GM23338 (cell line): ENCODE measurements at regions not wholly inside any gene's neighbourhood (a gene's known extent, or its start where the extent isn't known, plus 50 kb on each side); places are given as distances from the start of the nearest gene placed in this dataset.

Experiments
- ATAC-seq: fragments of 200-7000 bp; cut with Tn5 transposase; 3 replicates; pipeline ENCODE4 v1.9.1; 2020
- DNase-seq: peaks from one replicate; pipeline ENCODE4 v3.0.0-alpha.2; 2015; ENCODE audit warnings: low spot score
- H2AFZ ChIP-seq: fragments of 200-600 bp; sonication (generic); 2 replicates; pipeline ENCODE4 v1.8.0; 2016; ENCODE audit warnings: antibody characterized with exemption, mild to moderate bottlenecking, moderate library complexity
- H3F3A ChIP-seq: fragments of 200-600 bp; sonication (generic); replicated peaks from 2 replicates; pipeline ENCODE4 v1.8.0; 2017; ENCODE audit warnings: antibody characterized with exemption, mixed run types, low read depth
- H3K27ac ChIP-seq: fragments of 200-600 bp; sonication (generic); 2 replicates; pipeline ENCODE4 v1.6.1; 2016; ENCODE audit warnings: low read depth
- H3K27me3 ChIP-seq: fragments of 200-600 bp; sonication (generic); 2 replicates; pipeline ENCODE4 v1.8.0; 2016; ENCODE audit warnings: mild to moderate bottlenecking, mixed run types, moderate library complexity; ENCODE audit not compliant: insufficient read depth
- H3K36me3 ChIP-seq: fragments of 200-600 bp; sonication (generic); 2 replicates; pipeline ENCODE4 v1.8.0; 2016; ENCODE audit warnings: mild to moderate bottlenecking; ENCODE audit not compliant: insufficient read depth
- H3K4me1 ChIP-seq: fragments of 200-600 bp; sonication (generic); 2 replicates; pipeline ENCODE4 v1.8.0; 2016; ENCODE audit warnings: mild to moderate bottlenecking, moderate library complexity; ENCODE audit not compliant: insufficient read depth
- H3K4me2 ChIP-seq: fragments of 200-600 bp; sonication (generic); 2 replicates; pipeline ENCODE4 v1.7.1; 2017; ENCODE audit warnings: mixed run types
- H3K4me3 ChIP-seq: fragments of 200-600 bp; sonication (generic); 2 replicates; pipeline ENCODE4 v1.6.1; 2016; ENCODE audit warnings: mixed run types
- H3K79me2 ChIP-seq: fragments of 200-600 bp; sonication (generic); replicated peaks from 2 replicates; pipeline ENCODE4 v1.8.0; 2017; ENCODE audit warnings: mild to moderate bottlenecking; ENCODE audit not compliant: insufficient read depth
- H3K9me2 ChIP-seq: fragments of 200-600 bp; sonication (generic); 2 replicates; pipeline ENCODE4 v1.8.0; 2017; ENCODE audit not compliant: insufficient read depth
- H4K20me1 ChIP-seq: fragments of 200-600 bp; sonication (generic); replicated peaks from 2 replicates; pipeline ENCODE4 v1.8.0; 2017; ENCODE audit warnings: mild to moderate bottlenecking; ENCODE audit not compliant: insufficient read depth
- H3K27ac Mint-ChIP-seq: 2 replicates; pipeline ENCODE4 v1.8.0; 2020; ENCODE audit warnings: inconsistent platforms, mild to moderate bottlenecking, moderate library complexity, mixed read lengths
- H3K27me3 Mint-ChIP-seq: 3 replicates; pipeline ENCODE4 v1.8.0; 2022; ENCODE audit warnings: low read depth, mild to moderate bottlenecking, moderate library complexity, mixed read lengths, inconsistent platforms; ENCODE audit not compliant: insufficient read depth, poor library complexity
- H3K36me3 Mint-ChIP-seq: 3 replicates; pipeline ENCODE4 v1.8.0; 2021; ENCODE audit warnings: low read depth, mild to moderate bottlenecking, inconsistent platforms, moderate library complexity, mixed read lengths
- H3K4me1 Mint-ChIP-seq: 3 replicates; pipeline ENCODE4 v1.8.0; 2020; ENCODE audit warnings: mild to moderate bottlenecking, inconsistent platforms, mixed read lengths
- H3K4me3 Mint-ChIP-seq: 3 replicates; pipeline ENCODE4 v1.8.0; 2021; ENCODE audit warnings: moderate library complexity, mild to moderate bottlenecking, inconsistent platforms, mixed read lengths
- H3K9me3 Mint-ChIP-seq: 3 replicates; pipeline ENCODE4 v1.8.0; 2020; ENCODE audit warnings: moderate library complexity, mild to moderate bottlenecking, inconsistent platforms, mixed read lengths
- ETS1 ChIP-seq: IDR thresholded peaks from 2 replicates; pipeline ENCODE4 v1.6.1; 2016; ENCODE audit warnings: antibody characterized with exemption
- EZH2 ChIP-seq: fragments of 200-600 bp; sonication (generic); IDR thresholded peaks from one replicate; pipeline ENCODE4 v1.8.0; 2017; ENCODE audit warnings: antibody characterized with exemption, mild to moderate bottlenecking, low read depth; ENCODE audit not compliant: unreplicated experiment
- EZH2phosphoT487 ChIP-seq: fragments of 200-600 bp; sonication (generic); IDR thresholded peaks from one replicate; pipeline ENCODE4 v1.8.1; 2018; ENCODE audit warnings: antibody characterized with exemption; ENCODE audit not compliant: unreplicated experiment
- JUNB ChIP-seq: IDR thresholded peaks from one replicate; pipeline ENCODE4 v1.6.1; 2016; ENCODE audit warnings: antibody characterized with exemption; ENCODE audit not compliant: unreplicated experiment
- NANOG ChIP-seq: IDR thresholded peaks from 2 replicates; pipeline ENCODE4 v1.6.1; 2016; ENCODE audit warnings: antibody characterized with exemption, borderline replicate concordance
- POLR2AphosphoS5 ChIP-seq: IDR thresholded peaks from 2 replicates; pipeline ENCODE4 v1.6.1; 2016; ENCODE audit warnings: antibody characterized with exemption, low read depth
- STAT1 ChIP-seq: IDR thresholded peaks from one replicate; pipeline ENCODE4 v1.6.1; 2016; ENCODE audit warnings: antibody characterized with exemption; ENCODE audit not compliant: unreplicated experiment
- ZNF114 ChIP-seq: fragments of 250-450 bp; sonication (Bioruptor Pico); IDR thresholded peaks from 2 replicates; pipeline ENCODE4 v1.5.0; 2020; ENCODE audit warnings: mild to moderate bottlenecking, moderate library complexity
- ZNF462 ChIP-seq: fragments of 250-450 bp; sonication (Bioruptor Pico); IDR thresholded peaks from 2 replicates; pipeline ENCODE4 v1.5.0; 2020; ENCODE audit warnings: mild to moderate bottlenecking, moderate library complexity
- TF ChIP-seq, protein P1 (sequence below), 2 experiments: fragments of 200-600 bp in 1 of 2; sonication (generic) in 1 of 2; conservative IDR thresholded peaks; 2 replicates each; pipeline versions ENCODE4 v1.5.1 to v1.6.1; 2016 to 2017; ENCODE audit warnings: antibody characterized with exemption in 2 of 2, low read depth in 2 of 2, mild to moderate bottlenecking in 2 of 2, moderate library complexity in 1 of 2

DNA sequence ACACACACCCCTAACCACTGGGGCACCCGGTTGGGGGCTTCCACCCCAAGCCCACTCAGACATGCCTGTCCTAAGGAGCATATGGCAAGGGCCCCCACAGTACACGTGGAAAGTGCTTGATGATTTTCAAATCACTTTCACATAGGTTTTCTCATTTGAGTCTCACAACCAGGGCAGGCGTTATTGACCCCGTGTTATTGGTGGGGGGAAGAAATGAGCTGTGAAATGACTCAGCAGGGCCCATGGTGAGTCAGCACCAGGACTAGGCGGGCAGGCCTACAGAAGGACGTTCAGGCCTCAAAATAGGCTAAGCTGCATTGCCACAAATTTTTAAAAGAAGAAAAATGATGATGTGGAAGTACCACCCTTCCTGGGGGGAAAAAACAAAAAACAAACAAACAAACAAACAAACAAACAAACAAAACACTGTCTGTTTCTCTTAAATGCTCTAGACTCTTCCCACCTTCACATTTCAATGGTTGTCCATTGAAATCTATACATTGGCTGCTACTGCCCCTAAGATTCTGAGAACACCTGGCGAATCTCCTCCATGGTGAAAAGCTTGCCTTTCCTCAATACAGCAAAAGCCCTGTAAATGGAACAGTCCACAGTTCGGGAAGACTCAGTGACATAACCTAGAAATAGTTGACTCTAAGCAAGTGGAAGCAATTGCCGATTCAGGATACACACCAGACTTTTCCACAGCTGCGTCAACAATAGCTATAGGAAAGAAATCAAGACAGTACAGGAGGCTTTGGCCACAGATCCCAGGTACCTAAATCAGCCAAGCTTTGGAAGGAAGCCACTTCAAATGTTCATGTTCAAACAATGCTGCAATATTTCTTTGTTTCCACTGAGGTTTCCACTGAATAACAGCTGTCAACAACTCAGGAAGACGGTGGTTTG is 234.7 kb downstream of the TOMM20 start:
- H2AFZ ChIP-seq, result no peak overlapping the region
- ATAC-seq, result no peak
- H3K4me1 Mint-ChIP-seq, result peaks cover 4% of the 10 kb centered on the region; the same call in 2 of the 3 replicates

DNA sequence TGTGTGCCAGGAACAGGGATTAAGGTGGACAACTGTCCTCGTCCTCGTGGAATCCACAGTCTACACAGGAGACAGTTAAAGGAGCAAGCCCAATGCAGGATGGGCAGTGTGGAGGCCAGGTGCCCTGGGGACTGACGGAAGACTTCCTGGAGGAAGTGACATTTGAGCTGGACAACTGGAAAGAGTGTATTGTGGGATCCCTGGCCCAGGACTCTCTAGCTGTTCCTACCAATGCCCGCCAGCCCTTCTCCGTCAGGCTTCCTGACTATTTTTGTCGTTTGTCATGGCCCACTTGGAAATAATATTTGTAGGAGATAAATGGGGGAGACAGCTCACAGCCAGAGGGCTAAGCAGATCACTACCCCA is 235.3 kb downstream of the TOMM20 start:
- ATAC-seq (no peak), DNase-seq (no peak)
- Histone ChIP-seq H4K20me1 (no peaks in the 10 kb centered on the region), H3K27me3 (no peaks in the 10 kb centered on the region), H3K27ac (no peak overlapping the region), H3K4me3 (no peak overlapping the region), H3K79me2 (no peaks in the 10 kb centered on the region), H3K4me1 (no peaks in the 10 kb centered on the region), H3K4me2 (no peak overlapping the region), H3K36me3 (no peaks in the 10 kb centered on the region), H2AFZ (no peak overlapping the region), H3K9me2 (no peaks in the 10 kb centered on the region), H3F3A (no peaks in the 10 kb centered on the region)
- Mint-ChIP-seq H3K27ac (no peak overlapping the region), H3K36me3 (no peaks in the 10 kb centered on the region), H3K27me3 (no peaks in the 10 kb centered on the region), H3K9me3 (no peaks in the 10 kb centered on the region), H3K4me3 (no peak overlapping the region), H3K4me1 (no peaks in the 10 kb centered on the region)
- TF ChIP-seq ZNF462 (no peak), EZH2 (no peak), ZNF114 (no peak), NANOG (no peak), ETS1 (no peak), POLR2AphosphoS5 (no peak)
- TF ChIP-seq, protein P1, sequence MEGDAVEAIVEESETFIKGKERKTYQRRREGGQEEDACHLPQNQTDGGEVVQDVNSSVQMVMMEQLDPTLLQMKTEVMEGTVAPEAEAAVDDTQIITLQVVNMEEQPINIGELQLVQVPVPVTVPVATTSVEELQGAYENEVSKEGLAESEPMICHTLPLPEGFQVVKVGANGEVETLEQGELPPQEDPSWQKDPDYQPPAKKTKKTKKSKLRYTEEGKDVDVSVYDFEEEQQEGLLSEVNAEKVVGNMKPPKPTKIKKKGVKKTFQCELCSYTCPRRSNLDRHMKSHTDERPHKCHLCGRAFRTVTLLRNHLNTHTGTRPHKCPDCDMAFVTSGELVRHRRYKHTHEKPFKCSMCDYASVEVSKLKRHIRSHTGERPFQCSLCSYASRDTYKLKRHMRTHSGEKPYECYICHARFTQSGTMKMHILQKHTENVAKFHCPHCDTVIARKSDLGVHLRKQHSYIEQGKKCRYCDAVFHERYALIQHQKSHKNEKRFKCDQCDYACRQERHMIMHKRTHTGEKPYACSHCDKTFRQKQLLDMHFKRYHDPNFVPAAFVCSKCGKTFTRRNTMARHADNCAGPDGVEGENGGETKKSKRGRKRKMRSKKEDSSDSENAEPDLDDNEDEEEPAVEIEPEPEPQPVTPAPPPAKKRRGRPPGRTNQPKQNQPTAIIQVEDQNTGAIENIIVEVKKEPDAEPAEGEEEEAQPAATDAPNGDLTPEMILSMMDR (conservative IDR thresholded peaks at IDR 0.05; ENCODE audit: low read depth in 2 of 2), result no peak

More for the DNA sequence above, 234.7 kb downstream of the TOMM20 start:
- Mint-ChIP-seq H3K4me3 (no peak overlapping the region), H3K9me3 (no peaks in the 10 kb centered on the region), H3K27ac (no peak overlapping the region), H3K27me3 (no peaks in the 10 kb centered on the region), H3K36me3 (no peaks in the 10 kb centered on the region)
- Histone ChIP-seq H3K4me3 (no peak overlapping the region), H3K27me3 (no peaks in the 10 kb centered on the region), H3K4me2 (no peak overlapping the region), H3K4me1 (no peaks in the 10 kb centered on the region), H4K20me1 (no peaks in the 10 kb centered on the region), H3K27ac (no peak overlapping the region), H3K36me3 (no peaks in the 10 kb centered on the region), H3F3A (no peaks in the 10 kb centered on the region), H3K9me2 (no peaks in the 10 kb centered on the region), H3K79me2 (no peaks in the 10 kb centered on the region)
- DNase-seq, result no peak
- no peak for TF ChIP-seq JUNB
- no peak for TF ChIP-seq EZH2
- TF ChIP-seq STAT1, result no peak
- no peak for TF ChIP-seq EZH2phosphoT487
- no peak for TF ChIP-seq ETS1
